ENCODE measurements at regions not wholly inside any gene's neighbourhood (a gene's known extent, or its start where the extent isn't known, plus 50 kb on each side); places are given as distances from the start of the nearest gene placed in this dataset.

DNA sequence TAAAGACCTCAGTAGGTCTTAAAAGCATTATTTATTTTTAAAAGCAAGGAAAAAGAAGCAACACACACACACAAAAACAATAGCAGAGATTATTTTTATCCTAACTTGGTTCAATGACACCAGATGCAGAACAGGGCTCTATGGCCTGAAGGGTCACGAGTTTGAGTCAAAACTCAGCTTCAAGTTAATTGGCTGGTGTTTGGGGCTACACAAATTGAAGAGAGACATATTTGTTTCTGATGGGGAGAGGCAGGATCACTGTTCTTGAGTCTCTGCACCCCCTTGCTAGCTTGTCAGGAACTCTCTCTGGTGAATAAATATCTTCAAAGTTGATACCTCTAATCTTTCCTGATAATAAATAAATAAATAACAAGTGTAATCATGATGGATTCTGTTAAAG, 466.1 kb downstream of the PRKD1 start:
- H2AFZ ChIP-seq (ENCODE audit: insufficient read depth, low read depth, low read length, poor library complexity, severe bottlenecking): no peak overlapping the region
- DNase-seq: no peak
- no peaks in the 10 kb centered on the region for H4K20me1 ChIP-seq (ENCODE audit: insufficient read depth, low read length)
- Mint-ChIP-seq H3K27me3 (ENCODE audit: low read depth in 3 of 3) (peaks cover 0 to 1% (median 0%) of the 10 kb centered on the region in 3 donors), H3K27ac (no peak overlapping the region), H3K4me3 (no peak overlapping the region), H3K36me3 (no peaks in the 10 kb centered on the region), H3K9me3 (peaks cover 0 to 3% (median 0%) of the 10 kb centered on the region in 7 donors), H3K4me1 (no peaks in the 10 kb centered on the region)
- H3K4me3 ChIP-seq (replicated peaks in 1 of 3; ENCODE audit: low read depth in 2 of 3, low read length in 3 of 3): no peak overlapping the region
- H3K4me1 ChIP-seq (ENCODE audit: control insufficient read depth in 1 of 2, insufficient read depth in 2 of 2, low read length in 2 of 2): no peaks in the 10 kb centered on the region
- H3K9me3 ChIP-seq (replicated peaks in 1 of 2; ENCODE audit: control insufficient read depth in 1 of 2, insufficient read depth in 1 of 2, low read length in 2 of 2): no peaks in the 10 kb centered on the region
- intact Hi-C loops (cut with micrococcal nuclease): no loop called here
- H3K4me2 ChIP-seq (replicated peaks; ENCODE audit: extremely low read depth, low read length, poor library complexity, severe bottlenecking): no peak overlapping the region
- no peak overlapping the region for H3K9ac ChIP-seq (ENCODE audit: insufficient read depth, low read length, poor library complexity, severe bottlenecking)
- no peaks in the 10 kb centered on the region for H3K27me3 ChIP-seq (ENCODE audit: control insufficient read depth in 2 of 2, insufficient read depth in 2 of 2, low read length in 2 of 2)
- TF ChIP-seq, protein P1, sequence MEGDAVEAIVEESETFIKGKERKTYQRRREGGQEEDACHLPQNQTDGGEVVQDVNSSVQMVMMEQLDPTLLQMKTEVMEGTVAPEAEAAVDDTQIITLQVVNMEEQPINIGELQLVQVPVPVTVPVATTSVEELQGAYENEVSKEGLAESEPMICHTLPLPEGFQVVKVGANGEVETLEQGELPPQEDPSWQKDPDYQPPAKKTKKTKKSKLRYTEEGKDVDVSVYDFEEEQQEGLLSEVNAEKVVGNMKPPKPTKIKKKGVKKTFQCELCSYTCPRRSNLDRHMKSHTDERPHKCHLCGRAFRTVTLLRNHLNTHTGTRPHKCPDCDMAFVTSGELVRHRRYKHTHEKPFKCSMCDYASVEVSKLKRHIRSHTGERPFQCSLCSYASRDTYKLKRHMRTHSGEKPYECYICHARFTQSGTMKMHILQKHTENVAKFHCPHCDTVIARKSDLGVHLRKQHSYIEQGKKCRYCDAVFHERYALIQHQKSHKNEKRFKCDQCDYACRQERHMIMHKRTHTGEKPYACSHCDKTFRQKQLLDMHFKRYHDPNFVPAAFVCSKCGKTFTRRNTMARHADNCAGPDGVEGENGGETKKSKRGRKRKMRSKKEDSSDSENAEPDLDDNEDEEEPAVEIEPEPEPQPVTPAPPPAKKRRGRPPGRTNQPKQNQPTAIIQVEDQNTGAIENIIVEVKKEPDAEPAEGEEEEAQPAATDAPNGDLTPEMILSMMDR (IDR thresholded peaks at IDR 0.05): no peak
- no peak overlapping the region for H3K27ac ChIP-seq (ENCODE audit: low read depth in 1 of 2, low read length in 2 of 2)
- no peaks in the 10 kb centered on the region for H3K79me2 ChIP-seq (ENCODE audit: insufficient read depth, low read length)
- H3K36me3 ChIP-seq (replicated peaks in 1 of 2; ENCODE audit: control insufficient read depth in 1 of 2, insufficient read depth in 2 of 2, low read length in 2 of 2): no peaks in the 10 kb centered on the region
- WGBS (ENCODE audit: insufficient coverage): no CpG with 5 or more reads among the region's 1 CpG

DNA sequence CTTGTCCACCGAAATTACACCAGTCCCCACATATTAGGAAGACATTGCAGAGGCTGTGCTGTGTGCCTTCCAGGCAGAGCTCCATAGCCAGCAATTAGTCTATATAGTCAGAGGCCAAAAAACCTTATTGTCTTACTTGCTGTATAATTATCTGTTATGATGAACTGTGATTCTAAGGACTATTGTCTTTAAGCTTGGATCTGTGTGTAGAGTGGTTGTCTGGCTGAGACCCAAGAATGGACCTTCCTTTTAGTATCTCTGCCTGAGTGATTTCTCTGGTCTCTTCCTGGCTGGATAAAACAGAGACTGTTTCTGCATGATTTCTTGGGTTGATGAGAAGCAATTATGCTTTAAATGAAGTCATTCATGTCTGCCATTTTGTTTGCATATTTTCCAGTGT, 465.3 kb downstream of the PRKD1 start:
- H3K79me2 ChIP-seq (ENCODE audit: insufficient read depth, low read length): no peaks in the 10 kb centered on the region
- no peaks in the 10 kb centered on the region for H3K27me3 ChIP-seq (ENCODE audit: control insufficient read depth in 2 of 2, insufficient read depth in 2 of 2, low read length in 2 of 2)
- H3K9me3 Mint-ChIP-seq: peaks cover 0 to 3% (median 0%) of the 10 kb centered on the region in 7 donors
- no peak overlapping the region for H3K4me2 ChIP-seq (replicated peaks; ENCODE audit: extremely low read depth, low read length, poor library complexity, severe bottlenecking)
- no peak overlapping the region for H2AFZ ChIP-seq (ENCODE audit: insufficient read depth, low read depth, low read length, poor library complexity, severe bottlenecking)
- H3K4me3 Mint-ChIP-seq: no peak overlapping the region
- intact Hi-C loops (cut with micrococcal nuclease): no loop called here
- no peaks in the 10 kb centered on the region for H3K4me1 Mint-ChIP-seq
- no peaks in the 10 kb centered on the region for H3K36me3 Mint-ChIP-seq
- no peak for DNase-seq
- H3K27me3 Mint-ChIP-seq (ENCODE audit: low read depth in 3 of 3): peaks cover 0 to 1% (median 0%) of the 10 kb centered on the region in 3 donors
- no peaks in the 10 kb centered on the region for H3K36me3 ChIP-seq (replicated peaks in 1 of 2; ENCODE audit: control insufficient read depth in 1 of 2, insufficient read depth in 2 of 2, low read length in 2 of 2)
- no CpG with 5 or more reads among the region's 1 CpG for WGBS (ENCODE audit: insufficient coverage)
- H3K9me3 ChIP-seq (replicated peaks in 1 of 2; ENCODE audit: control insufficient read depth in 1 of 2, insufficient read depth in 1 of 2, low read length in 2 of 2): no peaks in the 10 kb centered on the region
- TF ChIP-seq, protein P1 (IDR thresholded peaks at IDR 0.05): no peak
- H3K4me1 ChIP-seq (ENCODE audit: control insufficient read depth in 1 of 2, insufficient read depth in 2 of 2, low read length in 2 of 2): no peaks in the 10 kb centered on the region
- H3K4me3 ChIP-seq (replicated peaks in 1 of 3; ENCODE audit: low read depth in 2 of 3, low read length in 3 of 3): no peak overlapping the region
- H3K9ac ChIP-seq (ENCODE audit: insufficient read depth, low read length, poor library complexity, severe bottlenecking): no peak overlapping the region
- no peak overlapping the region for H3K27ac ChIP-seq (ENCODE audit: low read depth in 1 of 2, low read length in 2 of 2)
- H3K27ac Mint-ChIP-seq: no peak overlapping the region
- no peaks in the 10 kb centered on the region for H4K20me1 ChIP-seq (ENCODE audit: insufficient read depth, low read length)
